Osteoblast (primary cell): ENCODE measurements at regions not wholly inside any gene's neighbourhood (a gene's known extent, or its start where the extent isn't known, plus 50 kb on each side); places are given as distances from the start of the nearest gene placed in this dataset.
"Not testable (repeated sequence)": the region's sequence is repeated elsewhere in the genome, so short reads cannot be mapped to it uniquely, and the experiment has no call there.

Experiments
- DNase-seq: peaks from one replicate; pipeline ENCODE4 v3.0.0; 2011; ENCODE audit warnings: low spot score, mixed read lengths; ENCODE audit not compliant: insufficient read length; ENCODE audit errors: missing footprints
- H2AFZ ChIP-seq: 2 replicates; pipeline ENCODE4 v1.6.0; 2011; ENCODE audit warnings: mild to moderate bottlenecking, low read length
- H3K27ac ChIP-seq: 2 replicates; pipeline ENCODE4 v1.5.1; 2011; ENCODE audit warnings: mild to moderate bottlenecking, low read depth, low read length, moderate library complexity
- H3K27me3 ChIP-seq: 2 replicates; pipeline ENCODE4 v1.6.0; 2012; ENCODE audit warnings: mild to moderate bottlenecking, control low read depth, inconsistent platforms, low read length, moderate library complexity; ENCODE audit not compliant: insufficient read depth
- H3K36me3 ChIP-seq: 2 replicates; pipeline ENCODE4 v1.5.1; 2011; ENCODE audit warnings: mild to moderate bottlenecking, low read length, control low read depth, moderate library complexity; ENCODE audit not compliant: insufficient read depth
- H3K4me1 ChIP-seq: 2 replicates; pipeline ENCODE4 v1.5.1; 2011; ENCODE audit warnings: mild to moderate bottlenecking, low read length, control low read depth, moderate library complexity; ENCODE audit not compliant: insufficient read depth
- H3K4me2 ChIP-seq: 2 replicates; pipeline ENCODE4 v1.6.0; 2011; ENCODE audit warnings: mild to moderate bottlenecking, low read length; ENCODE audit not compliant: insufficient read depth
- H3K4me3 ChIP-seq: fragments of 200-600 bp; sonication (generic); 3 replicates; pipeline ENCODE4 v1.5.1; 2012; ENCODE audit warnings: mild to moderate bottlenecking, low read length, inconsistent platforms; ENCODE audit not compliant: insufficient read depth
- H3K79me2 ChIP-seq: 2 replicates; pipeline ENCODE4 v1.6.0; 2012; ENCODE audit warnings: mild to moderate bottlenecking, low read length, control low read depth, inconsistent platforms; ENCODE audit not compliant: insufficient read depth
- H3K9me3 ChIP-seq: 2 replicates; pipeline ENCODE4 v1.5.1; 2011; ENCODE audit warnings: low read depth, low read length, control low read depth
- H4K20me1 ChIP-seq: 2 replicates; pipeline ENCODE4 v1.6.0; 2012; ENCODE audit warnings: mild to moderate bottlenecking, low read length, control low read depth; ENCODE audit not compliant: insufficient read depth
- CTCF ChIP-seq: IDR thresholded peaks from 2 replicates; pipeline ENCODE4 v1.5.1; 2011; ENCODE audit warnings: mild to moderate bottlenecking, low read depth, low read length, moderate library complexity; ENCODE audit errors: extremely low read depth

DNA sequence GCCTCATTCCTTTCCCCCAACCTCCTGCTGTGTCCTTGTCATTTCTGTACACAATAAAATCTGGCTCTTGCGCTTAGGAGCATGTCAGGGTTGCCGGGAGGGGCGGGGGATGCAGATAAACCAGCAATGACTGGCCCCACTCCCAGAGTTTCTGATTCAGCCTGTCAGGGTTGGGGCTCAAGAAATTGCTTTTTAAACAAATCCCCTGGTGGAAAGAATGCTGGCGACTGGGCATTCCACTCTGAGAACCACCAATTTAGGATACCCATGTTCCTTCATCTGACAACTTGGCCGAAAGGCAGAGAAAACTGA, 376.4 kb downstream of the TCERG1L start:
- Histone ChIP-seq H3K27me3 (no peaks in the 10 kb centered on the region), H2AFZ (no peak overlapping the region), H3K9me3 (peaks cover 2% of the 10 kb centered on the region), H3K4me2 (no peak overlapping the region), H3K4me1 (no peaks in the 10 kb centered on the region), H3K79me2 (no peaks in the 10 kb centered on the region), H3K27ac (no peak overlapping the region), H4K20me1 (no peaks in the 10 kb centered on the region), H3K36me3 (no peaks in the 10 kb centered on the region), H3K4me3 (no peak overlapping the region)
- DNase-seq, result no peak
- no peak for TF ChIP-seq CTCF

DNA sequence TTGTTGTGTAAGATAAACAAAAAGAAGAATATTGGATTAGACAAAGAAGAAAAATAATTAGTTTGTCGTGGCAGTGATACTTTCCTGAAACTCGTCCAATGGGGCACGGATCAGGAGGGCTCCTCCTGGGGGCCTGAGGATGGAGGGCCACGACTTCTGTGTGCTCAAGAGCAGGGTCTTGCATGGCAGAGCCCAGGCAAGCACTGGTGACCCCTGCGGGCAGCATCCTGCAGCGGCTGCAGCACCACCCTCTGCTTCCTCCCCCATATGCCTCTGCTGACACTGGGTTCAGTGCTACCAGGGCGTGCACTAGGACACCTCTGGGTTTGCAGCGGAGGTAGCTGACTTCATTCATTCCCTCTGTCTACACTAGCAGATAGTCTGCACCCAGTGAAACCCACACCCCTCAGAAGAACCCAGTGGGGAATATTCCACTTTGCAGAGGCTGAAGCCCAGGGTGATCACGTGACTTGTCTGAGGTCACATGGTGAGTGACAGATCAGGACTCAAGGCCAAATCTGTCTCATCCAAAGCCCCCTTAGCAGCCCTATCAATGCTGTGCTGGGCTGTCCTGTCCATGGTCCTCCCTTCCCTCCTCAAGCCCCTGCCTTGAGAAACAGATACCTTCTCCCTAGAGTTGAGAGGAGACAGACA, 375.5 kb downstream of the TCERG1L start:
- no peaks in the 10 kb centered on the region for H4K20me1 ChIP-seq
- H2AFZ ChIP-seq, result no peak overlapping the region
- H3K4me2 ChIP-seq, result no peak overlapping the region
- no peaks in the 10 kb centered on the region for H3K4me1 ChIP-seq
- no peaks in the 10 kb centered on the region for H3K79me2 ChIP-seq
- DNase-seq, result no peak
- H3K36me3 ChIP-seq, result no peaks in the 10 kb centered on the region
- H3K27ac ChIP-seq, result no peak overlapping the region
- H3K27me3 ChIP-seq, result no peaks in the 10 kb centered on the region
- H3K9me3 ChIP-seq, result peaks cover 2% of the 10 kb centered on the region
- H3K4me3 ChIP-seq, result no peak overlapping the region
- TF ChIP-seq CTCF, result no peak

DNA sequence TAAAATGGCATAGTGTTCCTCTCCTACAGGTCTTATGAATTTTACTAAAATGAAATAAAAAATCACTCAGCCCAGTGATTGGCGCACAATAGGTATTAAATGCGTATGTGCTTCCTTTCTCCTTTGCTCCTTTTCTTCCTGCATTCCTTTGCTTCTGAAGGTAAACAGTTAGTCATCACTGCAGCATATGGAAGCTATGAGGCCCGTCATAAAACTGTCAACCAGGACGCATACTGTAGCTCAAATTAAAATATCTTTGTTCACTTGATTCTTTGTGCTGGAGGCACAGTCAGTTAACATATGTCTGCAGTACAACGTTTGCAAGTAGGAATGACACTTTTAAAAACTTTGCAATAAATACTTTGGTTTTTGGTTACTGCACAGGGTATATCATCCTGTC, 374.7 kb downstream of the TCERG1L start:
- Histone ChIP-seq H3K36me3 (no peaks in the 10 kb centered on the region), H3K4me2 (no peak overlapping the region), H2AFZ (no peak overlapping the region), H4K20me1 (no peaks in the 10 kb centered on the region), H3K79me2 (no peaks in the 10 kb centered on the region), H3K9me3 (peaks cover 2% of the 10 kb centered on the region), H3K4me3 (no peak overlapping the region), H3K27me3 (no peaks in the 10 kb centered on the region), H3K27ac (no peak overlapping the region), H3K4me1 (no peaks in the 10 kb centered on the region)
- no peak for TF ChIP-seq CTCF
- no peak for DNase-seq

- Histone ChIP-seq H4K20me1 (no peaks in the 10 kb centered on the region), H3K27ac (no peak overlapping the region), H3K9me3 (peaks cover 2% of the 10 kb centered on the region), H3K27me3 (no peaks in the 10 kb centered on the region), H3K36me3 (no peaks in the 10 kb centered on the region), H3K4me3 (no peak overlapping the region), H3K4me1 (no peaks in the 10 kb centered on the region), H3K79me2 (no peaks in the 10 kb centered on the region), H3K4me2 (no peak overlapping the region), H2AFZ (no peak overlapping the region)
- DNase-seq, result no peak
- no peak for TF ChIP-seq CTCF
Measured at GRCh38 chr10:130938051-130938450, 373.5 kb downstream of the TCERG1L start.

- not testable (repeated sequence) for H3K4me1 ChIP-seq, H3K4me2 ChIP-seq, H2AFZ ChIP-seq, DNase-seq, H4K20me1 ChIP-seq, H3K27me3 ChIP-seq, H3K4me3 ChIP-seq, H3K79me2 ChIP-seq, H3K36me3 ChIP-seq, H3K9me3 ChIP-seq, H3K27ac ChIP-seq
Measured at GRCh38 chr10:130938891-130939290, 372.6 kb downstream of the TCERG1L start.
